LoVo (cell line): ENCODE measurements at regions not wholly inside any gene's neighbourhood (a gene's known extent, or its start where the extent isn't known, plus 50 kb on each side); places are given as distances from the start of the nearest gene placed in this dataset.

Experiments
- DNase-seq: peaks from one replicate; pipeline ENCODE4 v3.0.0-alpha.2; 2016; ENCODE audit warnings: low spot score

GRCh38 chr3:174403831-174404230 is 455.3 kb upstream of the NAALADL2 start:
- DNase-seq, result no peak

- no peak for DNase-seq
Observed at GRCh38 chr3:174408310-174408709, 450.8 kb upstream of the NAALADL2 start.

DNA sequence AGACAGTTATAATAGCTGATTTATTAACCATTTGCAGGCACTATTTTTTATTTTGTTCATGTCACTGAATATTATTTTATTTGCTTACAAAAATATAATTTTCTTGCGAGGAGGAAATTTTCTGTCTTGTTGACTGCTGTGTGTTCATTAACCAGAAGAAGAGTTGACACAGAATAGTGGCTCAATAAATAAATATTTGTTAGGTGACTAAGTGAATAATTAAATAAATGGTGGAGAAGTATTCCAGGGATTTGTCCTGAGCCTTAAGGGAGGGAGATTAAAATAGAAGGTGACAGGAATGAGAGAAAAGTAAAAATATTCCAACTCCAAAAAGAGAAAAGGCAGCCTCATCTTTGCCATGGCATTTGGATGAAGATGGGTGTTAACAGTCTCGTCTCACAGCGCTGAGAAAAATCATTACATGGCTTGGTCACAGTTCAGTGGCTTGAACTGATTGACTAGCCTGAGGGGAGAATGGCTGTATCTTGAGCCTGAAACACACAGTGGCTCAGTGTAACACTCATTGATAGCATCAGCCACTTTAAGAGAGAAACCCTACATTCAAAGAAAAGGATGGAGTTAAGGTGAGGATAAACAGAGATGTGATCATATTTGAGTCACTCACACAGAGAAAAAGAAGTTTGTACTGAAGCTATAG is 449.9 kb upstream of the NAALADL2 start:
- no peak for DNase-seq

DNA sequence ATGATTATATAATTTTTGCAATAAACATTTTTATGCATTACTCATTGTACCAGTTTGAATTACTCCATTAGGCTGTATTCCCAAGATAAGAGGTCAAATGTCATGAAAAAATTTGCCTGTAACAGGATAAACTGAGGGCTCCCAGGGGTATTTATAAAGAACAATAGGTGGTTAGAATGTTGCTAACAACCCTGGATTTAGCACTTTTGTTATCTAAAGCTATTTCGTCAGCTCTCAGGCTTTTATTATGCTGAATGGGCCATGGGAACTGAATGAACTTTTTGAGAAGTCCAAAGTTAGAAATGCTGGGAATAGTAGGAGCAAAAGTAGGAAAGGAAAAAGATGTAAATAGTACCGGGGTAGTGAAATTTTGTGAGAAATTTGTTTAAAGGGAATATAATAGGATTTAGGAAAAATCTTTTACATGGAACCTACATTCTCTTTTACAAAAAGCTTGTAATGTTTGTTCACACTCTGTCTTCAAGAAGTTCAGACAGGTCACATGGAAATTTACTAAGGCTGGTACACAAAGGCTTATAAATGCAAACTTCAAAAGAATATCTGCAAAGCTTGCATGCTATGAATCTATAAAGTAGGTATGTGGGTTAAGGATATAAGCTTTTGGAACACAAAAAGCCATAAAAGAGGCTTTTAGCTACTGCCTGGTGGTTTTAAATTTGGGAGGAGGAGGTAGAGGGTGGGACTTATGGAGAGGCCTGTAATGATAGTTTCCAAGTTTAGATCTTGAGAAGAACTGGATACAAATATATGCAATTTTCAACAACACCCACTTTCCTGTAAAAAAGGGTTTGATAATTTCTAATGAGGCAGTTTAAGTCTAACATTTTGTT is 445.8 kb upstream of the NAALADL2 start:
- no peak for DNase-seq

GRCh38 chr3:174414902-174415301 is 444.2 kb upstream of the NAALADL2 start:
- no peak for DNase-seq

- DNase-seq, result no peak
Observed at GRCh38 chr3:174417573-174417972, 441.6 kb upstream of the NAALADL2 start.

GRCh38 chr3:174419216-174419615 is 439.9 kb upstream of the NAALADL2 start:
- no peak for DNase-seq

DNA sequence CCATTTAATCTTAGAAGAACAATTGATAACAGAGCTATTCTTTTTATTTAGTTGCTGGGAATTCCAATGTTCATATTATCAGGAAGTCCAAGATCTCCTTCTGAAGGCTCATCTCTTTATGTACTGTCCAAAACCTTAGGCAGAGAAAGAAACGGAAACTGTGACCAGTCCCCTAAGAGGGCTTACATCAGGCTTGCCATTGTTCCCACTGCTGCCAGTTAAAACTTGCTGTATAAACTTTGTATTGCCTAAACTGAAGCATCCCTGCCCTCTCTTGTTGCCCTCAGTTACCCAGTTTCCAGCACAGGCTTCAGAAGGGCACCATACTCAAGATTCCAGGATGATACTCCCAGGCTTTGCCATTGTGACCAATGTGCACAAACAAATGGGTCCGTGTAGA is 435.2 kb upstream of the NAALADL2 start:
- DNase-seq, result no peak

DNA sequence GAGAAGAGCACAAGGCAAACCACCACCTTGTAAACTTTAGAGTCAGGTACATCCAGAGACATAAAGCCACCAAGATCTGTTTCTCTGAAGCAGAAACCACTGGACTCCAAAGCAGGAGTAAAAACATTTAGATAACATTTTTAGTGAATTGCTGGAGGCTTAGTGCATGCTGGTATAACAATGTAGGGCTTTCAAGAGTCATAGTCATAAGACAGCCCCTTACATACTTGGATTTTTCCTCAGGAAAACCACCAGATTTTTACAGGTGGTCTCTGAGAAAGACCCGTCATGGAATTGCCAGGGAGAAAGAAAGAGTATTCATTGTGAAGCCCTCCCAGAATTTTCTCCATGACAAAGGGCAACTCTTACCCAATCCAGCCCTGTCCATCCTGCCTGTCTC is 434.5 kb upstream of the NAALADL2 start:
- no peak for DNase-seq

DNA sequence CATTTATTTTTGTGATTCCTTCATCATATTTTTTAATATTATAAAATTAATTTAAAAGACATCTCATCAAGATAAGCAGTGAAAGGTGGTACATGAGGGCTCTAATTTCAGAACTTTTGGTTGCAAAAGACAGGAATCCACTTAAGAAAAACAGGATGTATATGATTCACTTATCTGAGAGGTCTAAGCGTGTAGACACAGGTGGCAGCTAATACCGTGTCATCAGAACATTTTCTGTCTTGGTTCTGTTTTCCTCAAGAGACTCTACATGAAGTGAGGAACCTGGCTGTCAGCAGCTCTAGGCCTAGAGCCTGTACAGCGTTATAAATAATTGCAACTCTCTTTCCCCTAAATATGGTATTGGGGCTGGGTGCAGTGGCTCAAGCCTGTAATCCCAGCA is 433.7 kb upstream of the NAALADL2 start:
- no peak for DNase-seq

DNA sequence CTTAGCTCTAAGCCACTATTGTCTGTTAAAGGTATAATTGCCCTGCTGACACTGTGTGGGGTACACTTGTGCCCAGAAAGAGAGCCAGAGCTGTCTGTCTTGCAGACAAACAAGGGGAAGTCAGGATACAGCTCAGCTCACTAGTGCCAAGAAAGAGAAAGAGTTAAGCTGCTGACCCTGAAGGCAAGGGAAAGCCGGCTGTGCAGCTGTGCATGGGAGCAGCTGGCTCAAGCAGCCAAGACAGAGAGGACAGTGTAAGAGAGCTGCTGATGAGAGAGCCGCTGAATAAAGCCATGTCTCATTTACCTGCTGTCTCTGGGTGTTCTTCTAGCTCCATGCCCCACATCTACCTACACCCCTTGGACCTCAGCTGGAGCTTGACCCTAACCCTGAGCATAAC is 428.1 kb upstream of the NAALADL2 start:
- DNase-seq, result no peak

GRCh38 chr3:174431717-174432116 is 427.4 kb upstream of the NAALADL2 start:
- no peak for DNase-seq

DNA sequence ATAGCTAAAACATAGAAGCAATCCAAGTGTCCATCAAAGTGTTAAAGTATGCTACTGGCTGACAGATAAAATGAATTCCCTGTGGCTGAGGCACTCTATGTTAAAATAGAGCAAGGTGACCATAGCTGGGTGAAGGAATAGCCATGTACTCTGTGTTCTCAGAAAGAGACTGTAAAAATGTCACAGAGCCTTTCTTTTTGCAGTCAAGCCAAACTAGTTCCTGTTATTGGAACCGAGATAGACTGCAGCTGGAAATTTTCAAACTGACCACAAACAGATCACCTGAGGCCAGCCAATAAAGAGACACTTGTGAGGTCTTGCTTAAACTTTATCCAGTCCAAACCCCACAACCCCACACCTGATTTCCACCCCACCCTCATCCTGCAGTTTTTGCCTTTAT is 422.8 kb upstream of the NAALADL2 start:
- DNase-seq, result no peak

GRCh38 chr3:174438501-174439145 is 420.5 kb upstream of the NAALADL2 start:
- DNase-seq, result peak; percentile 76

DNA sequence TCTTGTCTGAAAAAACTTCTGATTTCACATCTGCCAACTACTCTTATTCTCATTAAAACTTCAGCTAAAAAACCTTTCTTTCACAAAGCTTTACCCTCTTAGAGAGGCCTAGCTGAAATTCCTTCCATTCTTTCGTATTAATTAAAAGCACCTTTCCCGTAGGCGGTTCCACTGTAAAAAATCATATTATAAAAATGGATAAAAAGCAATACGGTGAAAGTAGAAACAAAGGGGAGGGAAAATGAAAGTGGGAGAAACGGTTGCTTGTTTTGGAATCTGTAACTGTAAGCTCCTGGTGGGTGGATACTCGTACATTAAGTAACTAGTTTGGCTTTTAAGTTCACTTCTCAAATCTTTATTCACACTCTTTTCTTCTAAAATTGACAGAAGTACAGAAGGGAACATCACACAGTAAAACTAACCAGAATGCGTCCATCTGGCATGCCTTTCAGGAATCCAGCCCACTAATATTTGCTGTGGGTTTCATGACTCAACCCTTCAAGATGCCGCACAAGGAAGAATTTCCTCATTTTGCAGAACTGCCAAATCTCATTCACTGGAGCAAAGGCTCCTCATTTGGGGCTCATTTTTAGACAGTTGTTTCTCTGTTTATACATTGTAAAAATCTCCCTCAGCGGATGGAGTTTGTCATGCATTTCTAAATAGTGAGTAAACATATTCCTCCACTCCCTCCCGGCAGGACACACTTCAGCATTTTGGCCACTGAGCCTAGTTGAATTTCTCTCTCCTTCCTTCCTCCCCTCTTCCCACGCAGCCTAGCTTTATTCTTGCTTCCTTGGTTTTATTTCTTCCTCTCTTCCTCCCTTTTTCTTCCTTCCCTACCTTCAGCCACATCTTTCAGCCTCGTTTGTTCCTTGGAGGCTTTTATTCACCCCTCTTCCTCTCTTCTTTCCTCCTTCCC is 419.5 kb upstream of the NAALADL2 start:
- DNase-seq, result peak; percentile 80

DNA sequence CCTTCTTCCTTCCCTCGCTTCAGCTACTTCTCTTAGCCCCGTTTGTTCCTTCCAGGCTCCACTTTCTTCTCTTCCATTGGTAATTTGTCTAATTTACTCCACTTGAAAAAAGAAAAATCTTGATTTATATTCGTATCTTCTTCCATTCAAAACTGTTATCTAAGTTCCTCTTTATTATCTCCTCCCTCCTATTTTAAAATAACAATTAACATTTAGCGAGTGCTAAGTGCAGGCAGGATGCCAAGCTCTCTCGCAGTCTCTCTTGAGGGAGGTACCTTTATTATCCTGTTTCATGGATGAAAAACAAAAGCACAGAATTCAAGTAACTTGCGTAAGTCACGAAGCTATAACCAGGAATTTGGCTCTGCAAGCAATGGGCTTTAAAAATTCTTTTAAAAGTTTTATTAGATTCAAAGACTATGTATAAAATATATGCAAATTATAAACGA is 418.9 kb upstream of the NAALADL2 start:
- peak; percentile 41 for DNase-seq

DNA sequence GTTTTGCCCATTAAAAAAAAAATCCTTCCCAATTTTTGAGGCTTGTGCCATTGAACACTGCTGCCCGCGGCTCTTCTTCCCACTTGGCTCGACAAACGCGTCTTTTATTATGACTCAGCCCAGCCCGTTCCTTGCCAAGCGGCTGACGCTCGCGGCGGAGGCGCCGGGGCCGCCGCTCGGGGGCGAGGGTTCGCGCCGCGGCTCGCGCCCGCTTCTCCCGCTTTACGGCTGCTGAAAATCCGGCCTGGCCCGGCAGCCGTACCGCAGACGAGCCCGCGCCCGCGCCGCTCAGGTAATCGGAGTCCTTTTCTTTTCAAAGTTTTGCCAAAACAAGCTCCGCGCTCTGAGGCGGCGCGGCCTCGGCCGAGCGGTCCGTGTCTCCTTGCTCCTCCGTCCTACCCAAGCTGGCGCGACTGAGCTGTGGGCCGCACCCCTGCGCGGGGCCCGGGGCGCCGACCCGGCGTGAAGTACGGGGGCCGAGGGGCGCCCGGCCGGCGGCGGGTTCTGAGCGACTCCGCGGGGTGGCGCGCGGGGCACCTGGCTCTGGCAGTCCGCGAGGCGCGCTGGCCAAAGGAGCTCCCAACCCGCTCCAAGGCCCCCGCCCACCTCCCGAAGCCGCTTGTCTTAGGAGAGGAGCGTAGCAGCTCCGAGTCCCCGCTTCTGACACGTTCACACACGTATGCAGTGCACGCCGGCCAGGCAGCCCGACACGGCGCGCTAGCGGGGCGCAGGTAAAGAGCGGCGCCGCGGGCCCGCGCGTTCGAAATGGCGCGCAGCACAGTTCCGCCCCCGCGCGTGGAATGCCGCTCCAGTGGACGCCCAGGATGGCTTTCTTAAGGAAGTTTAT is 418.2 kb upstream of the NAALADL2 start:
- peak; percentile 79 for DNase-seq

GRCh38 chr3:174441588-174442301 is 417.4 kb upstream of the NAALADL2 start:
- no peak for DNase-seq

GRCh38 chr3:174442302-174442682 is 416.8 kb upstream of the NAALADL2 start:
- no peak for DNase-seq

- DNase-seq, result no peak
Observed at GRCh38 chr3:174444391-174444790, 414.7 kb upstream of the NAALADL2 start.
